ENCODE measurements at regions not wholly inside any gene's neighbourhood (a gene's known extent, or its start where the extent isn't known, plus 50 kb on each side); places are given as distances from the start of the nearest gene placed in this dataset.

DNA sequence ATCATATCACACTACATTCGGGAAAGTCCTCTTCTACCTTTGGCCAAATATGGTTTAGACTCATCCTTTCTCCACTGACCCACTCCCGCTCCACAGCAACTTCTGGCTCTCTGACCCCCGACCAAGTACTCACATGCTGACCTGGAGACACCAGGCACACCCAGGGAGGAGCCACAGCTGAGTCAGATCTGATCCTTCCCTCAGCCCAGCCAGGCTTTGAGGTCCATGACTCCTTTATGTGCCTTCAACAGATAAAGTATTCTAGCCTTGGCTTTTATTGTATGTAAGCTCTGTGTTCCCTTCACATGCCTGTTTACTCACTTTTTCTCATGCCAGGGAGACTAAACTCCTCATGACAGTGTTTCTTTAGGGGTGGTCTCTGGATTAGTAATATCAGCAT is 166.9 kb upstream of the UMPS start:
- TF ChIP-seq YY1 (IDR thresholded peaks at IDR 0.05; ENCODE audit: insufficient read depth, insufficient read length) (no peak), SUZ12 (IDR thresholded peaks at IDR 0.05; ENCODE audit: extremely low read depth, insufficient read depth, insufficient read length) (no peak)
